T-helper 2 cell treated with Interferon-gamma antibody and Interleukin-4, amounts not matched to agents 5 μg/mL and 100 μg/mL, for 36 hours (primary cell): ENCODE measurements at regions not wholly inside any gene's neighbourhood (a gene's known extent, or its start where the extent isn't known, plus 50 kb on each side); places are given as distances from the start of the nearest gene placed in this dataset.

Experiments
- DNase-seq: peaks from one replicate; pipeline ENCODE4 v3.0.0; 2021; ENCODE audit warnings: low spot score
- H3K27ac Mint-ChIP-seq: one replicate; pipeline ENCODE4 v1.8.0; 2021; ENCODE audit warnings: mild to moderate bottlenecking, mixed read lengths
- H3K27me3 Mint-ChIP-seq: one replicate; pipeline ENCODE4 v1.8.0; 2021; ENCODE audit warnings: low read depth, mixed read lengths
- H3K36me3 Mint-ChIP-seq: one replicate; pipeline ENCODE4 v1.8.0; 2021; ENCODE audit warnings: low read depth, mixed read lengths
- H3K4me1 Mint-ChIP-seq: one replicate; pipeline ENCODE4 v1.8.0; 2021; ENCODE audit warnings: low read depth, mixed read lengths
- H3K4me3 Mint-ChIP-seq: one replicate; pipeline ENCODE4 v1.8.0; 2022; ENCODE audit warnings: mild to moderate bottlenecking, moderate library complexity, mixed read lengths
- H3K9me3 Mint-ChIP-seq: one replicate; pipeline ENCODE4 v1.8.0; 2021; ENCODE audit warnings: mixed read lengths

GRCh38 chr2:234735829-234736228, 216.0 kb upstream of the SH3BP4 start:
- Mint-ChIP-seq H3K27ac (no peak overlapping the region), H3K27me3 (no peaks in the 10 kb centered on the region), H3K36me3 (no peaks in the 10 kb centered on the region), H3K4me3 (no peak overlapping the region), H3K4me1 (no peaks in the 10 kb centered on the region), H3K9me3 (peaks cover 5% of the 10 kb centered on the region)
- DNase-seq = no peak

DNA sequence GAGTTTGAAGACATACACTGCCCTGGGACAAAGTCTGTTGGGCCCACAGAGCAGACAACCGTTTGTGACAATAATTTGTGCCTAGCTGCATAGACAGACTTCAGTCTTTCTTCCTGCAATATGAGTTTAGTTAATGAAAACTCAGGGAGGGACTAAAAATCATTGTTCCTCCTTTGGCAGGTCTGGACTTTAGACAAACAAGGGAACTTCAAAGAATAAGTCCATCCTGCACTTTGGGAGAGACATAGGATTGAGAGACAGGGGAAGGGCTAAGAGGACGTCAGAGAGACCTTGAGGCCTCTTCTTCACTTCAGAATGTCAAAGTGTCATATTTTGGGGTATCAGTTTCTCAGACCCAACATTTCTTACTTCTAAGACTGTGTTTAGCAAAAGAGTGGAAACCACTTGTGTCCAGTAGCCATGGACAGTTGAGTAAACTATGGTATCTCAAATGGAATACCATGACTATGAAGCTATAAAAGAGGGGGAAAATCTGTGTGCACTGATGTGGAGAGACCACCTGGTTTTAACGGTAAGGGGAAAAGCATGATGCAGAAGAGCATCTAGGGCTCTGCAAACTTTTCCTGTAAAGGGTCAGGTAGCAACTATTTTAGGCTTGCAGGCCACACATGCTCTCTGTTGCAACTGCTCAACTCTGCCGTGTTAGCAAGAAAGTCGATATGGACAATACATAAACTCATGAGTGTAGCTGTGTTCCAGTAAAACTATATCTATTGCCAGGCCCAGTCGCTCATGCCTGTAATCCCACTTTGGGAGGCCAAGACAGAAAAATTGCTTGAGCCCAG, 217.8 kb upstream of the SH3BP4 start:
- Mint-ChIP-seq H3K4me1 (no peaks in the 10 kb centered on the region), H3K9me3 (peaks cover 5% of the 10 kb centered on the region), H3K4me3 (no peak overlapping the region), H3K27ac (no peak overlapping the region), H3K36me3 (no peaks in the 10 kb centered on the region), H3K27me3 (no peaks in the 10 kb centered on the region)
- DNase-seq = no peak

DNA sequence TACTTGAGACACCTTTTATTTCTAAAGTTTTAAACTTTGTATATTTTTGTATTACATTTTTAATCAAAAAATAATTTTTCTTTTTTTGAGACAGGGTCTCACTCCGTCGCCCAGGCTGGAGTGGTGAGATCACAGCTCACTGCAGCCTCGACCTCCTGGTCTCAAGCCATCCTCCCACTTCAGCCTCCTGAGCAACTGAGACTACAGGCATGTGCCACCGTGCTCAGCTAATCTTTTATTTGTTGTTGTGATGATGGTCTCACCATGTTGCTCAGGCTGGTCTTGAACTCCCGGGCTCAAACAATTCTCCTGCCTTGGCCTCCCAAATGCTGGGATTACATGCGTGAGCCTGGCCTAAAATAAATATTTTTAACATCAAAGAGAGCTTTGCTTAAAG, 218.7 kb upstream of the SH3BP4 start:
- Mint-ChIP-seq H3K4me3 (no peak overlapping the region), H3K27ac (no peak overlapping the region), H3K27me3 (no peaks in the 10 kb centered on the region)

GRCh38 chr2:234732404-234733092, 219.3 kb upstream of the SH3BP4 start:
- H3K36me3 Mint-ChIP-seq = no peaks in the 10 kb centered on the region
- no peak for DNase-seq
- H3K4me3 Mint-ChIP-seq = no peak overlapping the region
- H3K9me3 Mint-ChIP-seq = peaks cover 5% of the 10 kb centered on the region
- no peaks in the 10 kb centered on the region for H3K4me1 Mint-ChIP-seq
- no peaks in the 10 kb centered on the region for H3K27me3 Mint-ChIP-seq
- H3K27ac Mint-ChIP-seq = no peak overlapping the region

More for the DNA sequence above, 218.7 kb upstream of the SH3BP4 start:
- Mint-ChIP-seq H3K36me3 (no peaks in the 10 kb centered on the region), H3K9me3 (peaks cover 5% of the 10 kb centered on the region), H3K4me1 (no peaks in the 10 kb centered on the region)
- DNase-seq = no peak

DNA sequence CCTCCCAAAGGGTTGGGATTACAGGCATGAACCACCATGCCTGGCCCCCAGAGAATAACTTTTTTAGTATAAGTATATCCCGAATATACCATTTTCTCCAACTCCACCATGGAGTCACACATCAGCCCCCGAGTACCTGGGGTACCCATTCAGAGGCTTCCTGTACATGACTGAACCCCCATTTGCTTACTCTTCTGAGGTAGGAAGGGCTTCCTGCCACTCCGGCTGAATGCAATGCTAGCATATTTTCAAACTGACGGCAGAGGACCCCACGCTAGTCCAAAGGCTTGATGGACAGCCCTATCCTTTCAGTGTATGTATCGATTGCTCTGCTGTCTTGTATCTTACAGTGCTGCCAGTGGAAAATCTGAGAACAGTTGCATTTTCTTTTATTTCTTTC, 220.6 kb upstream of the SH3BP4 start:
- Mint-ChIP-seq H3K27ac (no peak overlapping the region), H3K4me3 (no peak overlapping the region), H3K36me3 (no peaks in the 10 kb centered on the region), H3K9me3 (peaks cover 5% of the 10 kb centered on the region), H3K4me1 (no peaks in the 10 kb centered on the region), H3K27me3 (no peaks in the 10 kb centered on the region)
- no peak for DNase-seq

DNA sequence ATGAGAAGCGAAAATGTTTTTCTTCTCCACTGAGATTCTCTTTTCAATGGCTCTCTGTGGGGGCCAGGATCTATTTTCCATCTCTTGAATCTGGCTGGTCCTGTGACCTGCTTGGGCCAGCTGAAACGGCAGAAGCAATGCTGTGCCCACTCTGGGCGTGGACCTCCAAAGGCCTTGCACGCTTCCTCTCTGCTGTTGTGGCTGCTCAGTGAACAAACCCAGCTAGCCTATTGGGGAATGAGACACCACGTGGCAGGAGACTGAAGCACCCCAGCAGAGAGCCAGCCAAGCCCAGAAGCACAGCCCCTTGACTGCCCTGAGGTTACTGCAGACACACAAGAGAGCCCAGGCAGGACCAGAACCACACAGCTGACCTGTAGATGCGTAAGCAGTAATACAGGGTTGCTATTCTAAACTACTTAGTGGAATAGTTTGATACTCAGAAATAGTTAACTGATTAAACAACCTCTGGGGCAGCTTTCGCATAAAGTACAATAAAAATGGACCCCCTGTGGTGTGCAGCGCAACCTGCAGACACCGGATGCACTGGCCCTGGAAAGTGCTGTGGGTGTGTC, 221.7 kb upstream of the SH3BP4 start:
- H3K4me3 Mint-ChIP-seq = no peak overlapping the region
- H3K36me3 Mint-ChIP-seq = no peaks in the 10 kb centered on the region
- H3K4me1 Mint-ChIP-seq = no peaks in the 10 kb centered on the region
- peaks cover 2% of the 10 kb centered on the region for H3K9me3 Mint-ChIP-seq
- H3K27ac Mint-ChIP-seq = no peak overlapping the region
- DNase-seq = no peak
- peaks cover 4% of the 10 kb centered on the region for H3K27me3 Mint-ChIP-seq

DNA sequence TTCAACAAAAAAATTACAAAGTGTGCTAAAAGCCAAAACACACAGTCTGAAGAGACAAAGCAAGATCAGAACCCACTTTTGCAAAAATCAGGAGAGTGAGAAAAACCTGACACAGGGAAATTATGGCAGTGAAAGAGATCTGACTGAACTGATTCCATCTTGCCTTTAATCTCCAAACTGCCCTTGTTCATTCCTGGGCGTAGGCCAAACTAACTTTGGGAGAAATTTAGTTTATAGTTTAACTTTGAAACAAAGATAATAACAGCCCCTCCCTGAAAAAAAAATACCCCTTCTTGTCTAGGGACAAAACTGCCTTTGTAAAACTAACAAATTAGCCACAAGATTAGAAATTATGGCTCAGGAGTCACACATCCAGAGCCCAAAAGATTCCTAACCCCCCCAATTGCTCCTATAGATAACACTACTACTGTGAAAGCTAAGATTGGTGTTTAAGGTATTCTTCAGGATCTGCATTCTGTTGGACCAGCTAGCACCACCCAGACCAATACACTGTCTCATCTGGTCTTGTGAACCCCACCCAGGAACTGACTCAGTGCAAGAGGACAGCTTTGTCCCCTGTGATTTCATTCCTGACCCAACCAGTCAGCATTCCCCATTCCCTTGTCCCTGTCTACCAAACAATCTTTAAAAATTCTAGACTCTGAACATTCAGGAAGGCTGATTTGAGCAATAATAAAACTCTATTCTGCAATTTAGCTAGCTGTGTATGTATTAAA, 226.1 kb upstream of the SH3BP4 start:
- Mint-ChIP-seq H3K9me3 (no peaks in the 10 kb centered on the region), H3K36me3 (no peaks in the 10 kb centered on the region), H3K4me1 (no peaks in the 10 kb centered on the region), H3K27ac (no peak overlapping the region), H3K27me3 (peaks cover 7% of the 10 kb centered on the region), H3K4me3 (no peak overlapping the region)
- DNase-seq = no peak

DNA sequence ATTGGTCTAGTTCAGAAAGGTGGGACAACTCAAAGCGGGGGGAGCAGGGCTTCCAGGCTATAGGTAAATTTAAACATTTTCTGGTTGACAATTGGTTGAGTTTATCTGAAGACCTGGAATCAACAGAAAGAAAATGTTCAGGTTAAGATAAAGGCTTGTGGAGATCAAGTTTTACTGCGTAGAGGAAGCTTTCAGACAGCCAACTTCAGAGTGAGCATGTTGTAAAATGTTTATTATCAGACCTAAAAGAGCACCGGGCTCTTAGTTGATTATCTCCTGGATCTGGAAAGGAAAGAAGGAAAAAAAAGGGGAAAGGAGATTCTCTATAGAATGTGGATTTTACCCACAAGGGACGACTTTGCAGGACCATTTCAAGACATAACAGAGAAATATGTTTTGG, 227.0 kb upstream of the SH3BP4 start:
- Mint-ChIP-seq H3K27ac (no peak overlapping the region), H3K27me3 (peaks cover 7% of the 10 kb centered on the region), H3K9me3 (no peaks in the 10 kb centered on the region), H3K4me1 (no peaks in the 10 kb centered on the region), H3K36me3 (no peaks in the 10 kb centered on the region), H3K4me3 (no peak overlapping the region)
- no peak for DNase-seq

- no peaks in the 10 kb centered on the region for H3K36me3 Mint-ChIP-seq
- no peaks in the 10 kb centered on the region for H3K9me3 Mint-ChIP-seq
- H3K27ac Mint-ChIP-seq = no peak overlapping the region
- no peaks in the 10 kb centered on the region for H3K4me1 Mint-ChIP-seq
- peaks cover 7% of the 10 kb centered on the region for H3K27me3 Mint-ChIP-seq
- no peak overlapping the region for H3K4me3 Mint-ChIP-seq
- no peak for DNase-seq
These were observed 226.5 kb upstream of the ARL4C start for GRCh38 chr2:234723400-234723799.

DNA sequence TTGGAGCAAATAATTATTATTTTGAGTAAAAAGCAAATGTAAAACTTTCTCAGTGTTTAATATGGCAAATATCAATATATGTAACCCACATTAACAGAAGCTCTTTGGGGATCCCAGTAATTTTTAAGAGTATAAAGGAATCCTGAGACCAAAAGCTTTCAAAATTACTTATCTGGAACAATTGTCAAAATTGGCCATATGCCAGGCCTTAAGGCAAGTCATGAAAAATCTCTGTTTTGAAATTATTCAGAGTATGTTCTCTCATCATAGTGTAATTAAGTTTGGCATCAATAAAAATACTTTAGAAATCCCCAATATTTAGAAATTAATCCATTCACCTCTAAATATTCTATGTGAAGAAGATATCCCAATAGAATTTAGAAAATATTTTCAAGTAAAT, 225.3 kb upstream of the ARL4C start:
- Mint-ChIP-seq H3K4me1 (no peaks in the 10 kb centered on the region), H3K27ac (no peak overlapping the region), H3K9me3 (no peaks in the 10 kb centered on the region), H3K36me3 (no peaks in the 10 kb centered on the region), H3K27me3 (peaks cover 7% of the 10 kb centered on the region), H3K4me3 (no peak overlapping the region)
- no peak for DNase-seq

GRCh38 chr2:234719116-234719716, 222.3 kb upstream of the ARL4C start:
- no peaks in the 10 kb centered on the region for H3K36me3 Mint-ChIP-seq

GRCh38 chr2:234716271-234716670, 219.4 kb upstream of the ARL4C start:
- no peak overlapping the region for H3K4me3 Mint-ChIP-seq
- H3K36me3 Mint-ChIP-seq = no peaks in the 10 kb centered on the region
- no peak overlapping the region for H3K27ac Mint-ChIP-seq
- DNase-seq = no peak
- H3K27me3 Mint-ChIP-seq = peaks cover 2% of the 10 kb centered on the region
- no peaks in the 10 kb centered on the region for H3K9me3 Mint-ChIP-seq
- H3K4me1 Mint-ChIP-seq = no peaks in the 10 kb centered on the region

More at GRCh38 chr2:234719116-234719716, 222.3 kb upstream of the ARL4C start:
- Mint-ChIP-seq H3K4me3 (no peak overlapping the region), H3K27me3 (peaks cover 4% of the 10 kb centered on the region), H3K27ac (no peak overlapping the region), H3K4me1 (no peaks in the 10 kb centered on the region), H3K9me3 (no peaks in the 10 kb centered on the region)
- no peak for DNase-seq

GRCh38 chr2:234715671-234716250, 218.9 kb upstream of the ARL4C start:
- Mint-ChIP-seq H3K4me3 (no peak overlapping the region), H3K36me3 (no peaks in the 10 kb centered on the region), H3K27me3 (peaks cover 2% of the 10 kb centered on the region), H3K4me1 (no peaks in the 10 kb centered on the region), H3K27ac (no peak overlapping the region), H3K9me3 (no peaks in the 10 kb centered on the region)
- no peak for DNase-seq
